HEK293 (cell line): ENCODE measurements at regions not wholly inside any gene's neighbourhood (a gene's known extent, or its start where the extent isn't known, plus 50 kb on each side); places are given as distances from the start of the nearest gene placed in this dataset.

Experiments
- CTCF ChIP-seq: fragments of 450-650 bp; formaldehyde crosslinking; IDR thresholded peaks from 2 replicates; pipeline ENCODE4 v1.5.1; 2016; ENCODE audit warnings: missing biosample characterization, missing genetic modification characterization
- ZNF24 ChIP-seq: fragments of 450-650 bp; formaldehyde crosslinking; IDR thresholded peaks from 2 replicates; pipeline ENCODE4 v1.5.1; 2016; ENCODE audit warnings: missing biosample characterization, missing genetic modification characterization
- ZNF660 ChIP-seq: fragments of 450-650 bp; IDR thresholded peaks from 2 replicates; pipeline ENCODE4 v1.5.1; 2018; ENCODE audit warnings: missing biosample characterization, mild to moderate bottlenecking, missing genetic modification characterization

- TF ChIP-seq CTCF (tag by site-specific recombination) (no peak), ZNF24 (tag by site-specific recombination) (no peak), ZNF660 (tag by site-specific recombination) (no peak)
Measured at GRCh38 chr2:12169721-12170120, 423.3 kb downstream of the LPIN1 start.
